ENCODE measurements at regions not wholly inside any gene's neighbourhood (a gene's known extent, or its start where the extent isn't known, plus 50 kb on each side); places are given as distances from the start of the nearest gene placed in this dataset.

DNA sequence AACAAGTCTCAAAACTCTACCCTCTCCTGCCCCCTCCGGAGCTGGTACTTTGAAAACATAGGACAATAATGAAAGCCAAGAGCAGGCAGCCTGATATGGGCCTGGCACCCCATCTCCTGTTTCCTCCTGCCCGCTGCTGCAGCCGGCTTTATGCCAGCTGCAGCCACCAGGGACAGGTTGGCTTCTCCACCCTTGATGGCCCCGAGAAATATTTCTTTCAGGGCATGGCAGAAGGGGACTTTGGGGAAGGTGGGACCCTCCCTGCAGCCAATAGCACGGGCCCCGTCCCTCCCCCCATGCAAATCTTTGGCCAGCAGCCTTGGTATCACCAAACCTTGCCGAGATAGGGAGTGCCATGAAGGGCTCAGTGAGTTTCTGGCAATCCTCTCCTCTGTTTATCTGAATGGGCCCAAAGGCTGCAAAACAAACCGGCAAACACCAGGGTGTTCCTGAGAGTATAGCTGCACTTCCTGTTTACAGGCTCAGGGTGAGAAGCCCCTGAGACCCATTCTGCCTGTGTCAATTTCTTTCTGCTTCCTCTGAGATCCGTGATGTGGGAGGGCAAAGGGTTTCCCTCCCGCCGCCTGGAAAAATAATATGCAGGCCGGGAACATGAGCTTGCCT, 73.4 kb upstream of the BOD1 start:
- no peak for DNase-seq (ENCODE audit: low read depth)

- DNase-seq (ENCODE audit: low read depth): no peak
These were observed 75.5 kb upstream of the BOD1 start for GRCh38 chr5:173691931-173692330.

GRCh38 chr5:173693670-173694069, 77.2 kb upstream of the BOD1 start:
- no peak for DNase-seq (ENCODE audit: low read depth)

- DNase-seq (ENCODE audit: low read depth): no peak
These were observed 79.8 kb upstream of the BOD1 start for GRCh38 chr5:173696216-173696615.

DNA sequence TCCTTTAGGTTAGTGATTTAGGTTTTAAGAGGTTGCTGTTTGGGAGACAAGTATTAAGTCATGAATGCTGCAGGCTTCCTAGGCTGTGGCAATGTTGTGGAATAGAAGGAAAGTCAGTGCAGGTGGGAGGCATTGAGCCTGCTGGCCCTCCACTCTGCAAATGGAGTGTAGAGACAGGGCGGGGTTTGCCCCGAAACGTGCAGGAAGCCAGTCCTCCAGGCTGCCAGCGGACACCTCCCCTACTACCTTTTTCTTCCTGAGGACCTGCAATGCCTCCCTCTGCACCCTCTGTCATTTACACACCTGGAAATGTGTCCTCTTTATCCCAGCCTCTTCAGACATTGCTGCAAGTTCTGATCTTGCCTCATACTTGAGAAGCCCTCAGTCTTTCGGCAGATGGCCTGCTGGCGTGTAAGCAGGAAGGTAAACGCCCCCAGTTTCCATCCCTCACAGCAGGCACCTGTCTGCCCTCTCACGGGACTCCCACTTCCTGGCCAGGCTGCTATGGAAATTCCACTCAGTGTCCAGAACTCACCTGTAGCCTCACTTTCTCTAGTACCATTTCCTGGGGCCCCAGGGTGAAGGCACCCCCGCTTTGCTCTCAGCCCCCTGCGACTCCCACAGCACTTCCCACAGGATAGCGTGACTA, 81.6 kb upstream of the BOD1 start:
- DNase-seq (ENCODE audit: low read depth): no peak

DNA sequence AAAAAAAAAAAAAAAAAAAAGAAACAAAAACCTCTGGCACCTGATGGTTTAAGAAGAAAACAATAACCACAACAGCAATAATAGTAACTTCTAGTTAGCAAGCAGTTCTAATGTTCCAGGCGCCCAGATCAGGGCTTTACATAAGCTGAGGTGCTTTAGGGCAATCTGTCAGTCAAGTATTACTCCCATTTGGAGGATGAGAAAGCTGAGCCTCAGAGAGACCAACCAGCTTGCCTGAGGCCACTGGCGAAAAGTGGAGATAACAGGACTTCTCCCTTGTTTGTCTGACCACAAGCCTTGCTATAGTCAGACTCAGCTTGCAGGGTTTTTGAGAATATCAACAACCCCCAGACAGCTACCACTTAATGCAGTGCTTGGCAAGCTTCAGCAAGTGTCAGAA, 83.5 kb upstream of the BOD1 start:
- DNase-seq (ENCODE audit: low read depth): no peak

DNA sequence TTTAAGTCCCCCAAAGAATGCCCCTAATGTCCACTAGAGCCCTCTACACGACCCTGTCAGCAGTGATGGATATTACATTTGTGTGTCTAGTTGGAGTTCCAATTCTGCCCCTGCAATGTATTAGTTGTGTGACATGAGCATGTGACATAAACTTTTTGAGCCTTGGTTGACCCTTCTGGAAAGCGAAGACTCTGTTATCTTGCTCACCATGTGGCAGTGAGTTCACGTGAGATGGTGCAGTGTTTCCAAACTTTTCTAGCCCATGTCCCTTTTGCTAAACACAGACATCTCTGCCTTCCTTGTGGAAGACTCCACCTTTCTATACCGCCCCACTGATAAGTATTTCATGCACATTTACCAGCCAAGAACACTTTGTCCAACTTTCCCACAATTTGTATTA, 87.0 kb upstream of the BOD1 start:
- no peak for DNase-seq (ENCODE audit: low read depth)

DNA sequence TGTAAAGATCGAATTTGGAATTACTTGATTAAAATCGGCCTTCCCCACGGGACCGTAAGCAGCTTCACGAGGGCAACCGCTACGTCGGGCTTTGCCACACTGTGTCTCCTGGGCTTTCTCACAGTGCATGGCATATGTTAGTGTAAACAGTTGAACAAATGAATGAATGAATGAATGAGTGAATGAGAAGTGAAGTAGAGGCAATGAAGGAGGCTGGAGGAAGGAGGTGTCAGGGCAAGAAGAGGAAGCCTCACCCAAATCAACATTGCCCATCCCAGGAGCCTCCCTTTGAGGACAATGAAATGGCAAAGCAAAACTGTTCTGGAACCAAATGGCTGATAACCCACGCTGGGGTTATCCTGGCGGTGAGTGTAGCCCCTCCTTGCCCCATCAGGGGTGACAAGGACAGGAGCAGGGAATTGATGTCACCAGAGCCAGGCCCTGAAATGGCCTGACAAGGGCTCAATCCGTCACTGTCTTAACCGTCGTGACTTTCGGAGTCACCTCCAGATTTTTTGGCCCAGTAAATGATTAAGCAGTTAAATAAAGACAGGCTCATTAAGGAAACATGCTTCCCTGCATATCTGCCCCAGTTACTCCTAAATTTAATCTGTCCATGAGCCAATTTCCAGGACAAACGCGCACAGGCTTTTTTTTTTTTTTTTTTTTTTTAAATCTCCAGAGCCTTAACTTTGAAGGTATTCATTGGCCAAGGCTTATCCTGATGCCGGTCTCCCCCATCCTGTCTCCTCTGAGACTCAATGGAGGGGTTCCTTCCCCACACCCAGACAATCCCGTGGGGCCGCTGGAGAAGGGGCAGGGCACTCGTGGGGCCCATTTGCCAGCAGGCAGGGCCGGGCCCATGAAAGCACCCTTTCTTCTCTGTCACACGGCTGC, 88.4 kb upstream of the BOD1 start:
- DNase-seq (ENCODE audit: low read depth): no peak

GRCh38 chr5:173705512-173706044, 89.1 kb upstream of the BOD1 start:
- DNase-seq (ENCODE audit: low read depth): no peak

GRCh38 chr5:173706700-173707099, 90.2 kb upstream of the BOD1 start:
- DNase-seq (ENCODE audit: low read depth): no peak

GRCh38 chr5:173707392-173707791, 90.9 kb upstream of the BOD1 start:
- DNase-seq (ENCODE audit: low read depth): no peak

DNA sequence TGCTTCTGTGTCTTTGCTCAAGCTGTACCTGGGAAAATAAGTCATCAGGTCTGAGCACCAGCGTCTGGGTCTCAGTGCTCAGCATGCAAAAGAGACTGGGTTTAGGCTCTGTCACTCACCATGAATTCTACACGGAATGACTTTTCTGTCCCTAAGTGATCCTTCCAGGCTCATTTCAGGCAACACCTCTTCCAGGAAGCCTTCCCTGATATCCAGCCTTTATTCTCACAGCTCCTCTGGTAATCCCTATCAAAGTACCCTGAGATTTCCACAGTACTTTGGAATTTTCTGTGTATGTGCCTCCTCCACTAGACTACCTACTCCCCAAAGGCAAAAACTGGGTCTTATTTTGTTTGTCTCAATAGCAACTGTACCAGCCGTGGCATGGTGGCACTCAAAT, 92.7 kb upstream of the BOD1 start:
- no peak for DNase-seq (ENCODE audit: low read depth)

- no peak for DNase-seq (ENCODE audit: low read depth)
These were observed 93.3 kb upstream of the BOD1 start for GRCh38 chr5:173709761-173710160.

DNA sequence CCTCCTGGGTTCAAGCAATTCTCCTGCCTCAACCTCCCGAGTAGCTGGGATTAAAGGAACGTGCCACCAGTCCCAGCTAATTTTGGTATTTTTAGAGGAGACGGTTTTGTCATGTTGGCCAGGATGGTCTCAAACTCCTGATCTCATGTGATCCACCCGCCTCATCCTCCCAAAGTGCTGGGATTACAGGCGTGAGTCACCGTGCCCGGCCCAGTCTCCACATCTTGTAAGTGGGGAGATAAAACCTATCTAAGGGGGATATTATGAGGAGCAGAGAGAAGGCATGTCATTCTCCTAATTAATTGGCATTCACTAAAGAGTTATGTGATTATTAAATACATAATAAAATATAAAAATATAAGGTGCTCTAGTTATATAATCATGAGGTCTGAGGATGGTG, 94.1 kb upstream of the BOD1 start:
- DNase-seq (ENCODE audit: low read depth): no peak

- no peak for DNase-seq (ENCODE audit: low read depth)
These were observed 95.0 kb upstream of the BOD1 start for GRCh38 chr5:173711466-173711865.

DNA sequence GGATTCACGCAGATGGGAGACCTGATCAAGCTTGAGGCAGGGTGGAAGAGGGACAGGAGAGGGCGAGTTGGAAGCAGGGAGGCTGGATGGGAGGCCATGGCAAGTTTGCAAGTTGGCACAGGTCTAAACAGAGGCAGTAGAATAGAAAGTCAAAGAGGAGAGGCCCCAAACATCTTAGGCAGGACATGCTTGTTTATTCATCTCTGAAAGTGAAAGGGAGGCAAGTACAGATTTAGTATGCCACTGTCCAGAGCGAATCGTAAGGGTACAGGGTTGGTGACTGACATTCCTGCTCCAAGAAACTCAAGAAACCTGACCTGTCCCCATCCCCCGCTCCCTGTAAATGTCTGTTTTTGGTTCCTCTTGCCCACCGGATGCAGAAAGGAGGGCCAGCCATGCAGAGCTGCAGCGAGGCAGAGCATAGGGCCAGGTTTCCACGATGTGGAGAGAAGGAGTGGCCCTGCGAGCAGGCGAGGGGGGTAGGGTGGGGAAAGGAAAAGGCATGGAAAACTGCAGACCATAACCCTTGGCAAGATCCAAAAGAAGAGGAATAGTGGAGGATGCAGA, 96.2 kb upstream of the BOD1 start:
- no peak for DNase-seq (ENCODE audit: low read depth)

GRCh38 chr5:173714551-173715428, 98.3 kb upstream of the BOD1 start:
- no peak for DNase-seq (ENCODE audit: low read depth)

DNA sequence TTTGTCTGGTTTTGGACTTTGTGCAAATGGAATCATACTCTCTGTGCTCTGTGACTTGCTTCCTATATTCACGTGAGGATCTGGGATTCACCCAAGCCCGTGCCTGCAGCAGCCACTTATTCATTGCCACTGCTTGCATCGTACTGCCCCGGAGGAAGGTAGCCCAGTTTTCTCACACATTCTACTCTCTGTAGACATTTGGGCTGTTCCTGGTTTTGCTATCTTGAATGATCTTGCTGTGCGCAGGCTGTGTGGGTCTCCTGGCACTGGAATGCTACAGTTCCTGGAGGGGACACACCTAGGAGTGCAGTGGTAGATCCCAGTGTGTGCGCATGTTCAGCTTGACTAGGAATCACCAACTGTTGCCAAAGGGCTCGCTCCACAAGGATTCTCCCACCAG, 99.2 kb upstream of the BOD1 start:
- no peak for DNase-seq (ENCODE audit: low read depth)

GRCh38 chr5:173716058-173716682, 99.7 kb upstream of the BOD1 start:
- DNase-seq (ENCODE audit: low read depth): no peak

GRCh38 chr5:173717959-173718358, 101.5 kb upstream of the BOD1 start:
- DNase-seq (ENCODE audit: low read depth): no peak

- no peak for DNase-seq (ENCODE audit: low read depth)
These were observed 102.0 kb upstream of the BOD1 start for GRCh38 chr5:173718469-173718868.
